ENCODE measurements at regions not wholly inside any gene's neighbourhood (a gene's known extent, or its start where the extent isn't known, plus 50 kb on each side); places are given as distances from the start of the nearest gene placed in this dataset.

DNA sequence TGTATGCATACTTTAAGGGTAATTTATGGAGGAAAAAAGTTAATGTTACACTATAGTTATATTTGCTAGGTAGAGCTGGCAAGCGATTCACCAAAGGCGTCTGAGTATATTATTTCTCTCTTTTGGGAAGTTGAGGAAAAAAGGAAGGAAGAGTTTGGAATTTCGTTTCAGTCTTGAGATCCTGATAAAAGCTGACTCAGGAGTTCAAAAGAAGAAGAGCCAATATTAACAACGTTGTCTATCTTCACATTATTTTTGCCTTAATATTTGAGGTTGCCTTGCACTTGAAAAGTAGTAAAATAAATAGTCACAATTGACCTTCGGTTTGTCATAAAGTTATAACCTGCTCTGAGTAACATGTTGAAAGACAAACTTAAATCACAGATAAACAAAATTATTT is 888.6 kb downstream of the KCNJ2 start:
- H3K27ac Mint-ChIP-seq: no peak overlapping the region
- H3K36me3 Mint-ChIP-seq (ENCODE audit: low read depth): no peaks in the 10 kb centered on the region
- no peaks in the 10 kb centered on the region for H3K27me3 Mint-ChIP-seq
- no peak for ATAC-seq
- no peak for DNase-seq
- H3K4me1 Mint-ChIP-seq (ENCODE audit: low read depth): no peaks in the 10 kb centered on the region
- TF ChIP-seq, protein P1, sequence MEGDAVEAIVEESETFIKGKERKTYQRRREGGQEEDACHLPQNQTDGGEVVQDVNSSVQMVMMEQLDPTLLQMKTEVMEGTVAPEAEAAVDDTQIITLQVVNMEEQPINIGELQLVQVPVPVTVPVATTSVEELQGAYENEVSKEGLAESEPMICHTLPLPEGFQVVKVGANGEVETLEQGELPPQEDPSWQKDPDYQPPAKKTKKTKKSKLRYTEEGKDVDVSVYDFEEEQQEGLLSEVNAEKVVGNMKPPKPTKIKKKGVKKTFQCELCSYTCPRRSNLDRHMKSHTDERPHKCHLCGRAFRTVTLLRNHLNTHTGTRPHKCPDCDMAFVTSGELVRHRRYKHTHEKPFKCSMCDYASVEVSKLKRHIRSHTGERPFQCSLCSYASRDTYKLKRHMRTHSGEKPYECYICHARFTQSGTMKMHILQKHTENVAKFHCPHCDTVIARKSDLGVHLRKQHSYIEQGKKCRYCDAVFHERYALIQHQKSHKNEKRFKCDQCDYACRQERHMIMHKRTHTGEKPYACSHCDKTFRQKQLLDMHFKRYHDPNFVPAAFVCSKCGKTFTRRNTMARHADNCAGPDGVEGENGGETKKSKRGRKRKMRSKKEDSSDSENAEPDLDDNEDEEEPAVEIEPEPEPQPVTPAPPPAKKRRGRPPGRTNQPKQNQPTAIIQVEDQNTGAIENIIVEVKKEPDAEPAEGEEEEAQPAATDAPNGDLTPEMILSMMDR (IDR thresholded peaks at IDR 0.05): no peak
- CTCF ChIA-PET: interaction anchor here (1.0 kb wide), 1 partner anchor 11 kb away, joined by 3 read pairs; no protein-coding TSS in a partner anchor
- H3K9me3 Mint-ChIP-seq: peaks cover 15% of the 10 kb centered on the region
- intact Hi-C loops (cut with micrococcal nuclease): no loop called here
- no peak overlapping the region for H3K4me3 Mint-ChIP-seq
- POLR2A ChIA-PET: no interaction called here

- ChIA-PET POLR2A (no interaction called here), CTCF (no interaction called here)
- DNase-seq (no peak), ATAC-seq (no peak)
- Mint-ChIP-seq H3K36me3 (ENCODE audit: low read depth) (no peaks in the 10 kb centered on the region), H3K4me3 (no peak overlapping the region), H3K27me3 (no peaks in the 10 kb centered on the region), H3K4me1 (ENCODE audit: low read depth) (no peaks in the 10 kb centered on the region), H3K27ac (no peak overlapping the region), H3K9me3 (peaks cover 8% of the 10 kb centered on the region)
- TF ChIP-seq, protein P1 (IDR thresholded peaks at IDR 0.05): no peak
- intact Hi-C loops (cut with micrococcal nuclease): no loop called here
Observed at GRCh38 chr17:71063127-71063526, 893.8 kb downstream of the KCNJ2 start.

- Mint-ChIP-seq H3K9me3 (peaks cover 8% of the 10 kb centered on the region), H3K4me1 (ENCODE audit: low read depth) (no peaks in the 10 kb centered on the region)
- CTCF ChIA-PET: no interaction called here
Observed at GRCh38 chr17:71063559-71063958, 894.2 kb downstream of the KCNJ2 start.

DNA sequence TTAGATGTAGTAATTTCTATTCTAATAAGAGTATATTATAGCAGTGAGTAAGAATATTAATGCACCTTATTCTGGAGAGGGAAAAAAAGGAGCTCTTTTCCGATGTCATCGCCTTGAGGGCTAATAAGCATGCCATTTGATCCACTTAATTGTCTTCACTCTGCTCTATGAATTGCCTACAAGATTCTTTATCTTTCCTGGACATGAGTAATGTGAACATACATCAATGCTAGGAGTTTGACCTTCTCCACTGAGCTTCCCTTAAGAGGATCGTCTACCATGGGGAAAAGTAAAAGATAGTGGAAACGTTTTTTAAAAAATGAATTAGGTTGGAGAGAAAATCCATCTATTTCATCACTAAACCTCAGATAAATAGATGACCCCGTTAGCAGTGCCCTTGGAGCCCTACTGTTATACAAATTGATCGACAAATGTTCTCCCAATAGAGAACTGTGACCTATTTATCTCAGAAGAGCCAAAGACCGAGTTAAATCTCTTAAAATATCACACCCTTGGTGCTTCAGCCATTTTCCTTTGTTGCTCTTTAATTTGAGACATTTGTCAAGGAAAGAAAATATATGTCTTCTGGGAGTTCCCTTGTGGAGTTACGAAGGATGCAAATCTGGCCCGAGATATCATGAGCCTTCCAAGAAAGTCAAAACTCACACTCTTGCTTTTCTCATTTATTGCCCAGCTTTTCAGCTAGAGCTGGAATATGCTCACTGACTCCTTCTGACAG is 898.5 kb downstream of the KCNJ2 start:
- Mint-ChIP-seq H3K36me3 (ENCODE audit: low read depth) (no peaks in the 10 kb centered on the region), H3K4me3 (no peak overlapping the region), H3K4me1 (ENCODE audit: low read depth) (no peaks in the 10 kb centered on the region), H3K27ac (no peak overlapping the region), H3K27me3 (no peaks in the 10 kb centered on the region), H3K9me3 (peaks cover 3% of the 10 kb centered on the region)
- CTCF ChIA-PET: no interaction called here
- TF ChIP-seq, protein P1 (IDR thresholded peaks at IDR 0.05): no peak
- DNase-seq (no peak), ATAC-seq (no peak)
- POLR2A ChIA-PET: no interaction called here
- intact Hi-C loops (cut with micrococcal nuclease): no loop called here

More at GRCh38 chr17:71063559-71063958, 894.2 kb downstream of the KCNJ2 start:
- no peak overlapping the region for H3K27ac Mint-ChIP-seq
- no peak overlapping the region for H3K4me3 Mint-ChIP-seq
- POLR2A ChIA-PET: no interaction called here
- ATAC-seq: no peak
- TF ChIP-seq, protein P1 (IDR thresholded peaks at IDR 0.05): no peak
- DNase-seq: no peak
- no peaks in the 10 kb centered on the region for H3K36me3 Mint-ChIP-seq (ENCODE audit: low read depth)
- H3K27me3 Mint-ChIP-seq: no peaks in the 10 kb centered on the region
- intact Hi-C loops (cut with micrococcal nuclease): no loop called here

GRCh38 chr17:71068408-71068750 is 899.0 kb downstream of the KCNJ2 start:
- H3K4me1 Mint-ChIP-seq (ENCODE audit: low read depth): no peaks in the 10 kb centered on the region
- H3K9me3 Mint-ChIP-seq: peaks cover 3% of the 10 kb centered on the region
- CTCF ChIA-PET: no interaction called here
- TF ChIP-seq, protein P1 (IDR thresholded peaks at IDR 0.05): no peak
- H3K36me3 Mint-ChIP-seq (ENCODE audit: low read depth): no peaks in the 10 kb centered on the region
- no peak overlapping the region for H3K27ac Mint-ChIP-seq
- no peak overlapping the region for H3K4me3 Mint-ChIP-seq
- DNase-seq (no peak), ATAC-seq (no peak)
- POLR2A ChIA-PET: no interaction called here
- no peaks in the 10 kb centered on the region for H3K27me3 Mint-ChIP-seq
- intact Hi-C loops (cut with micrococcal nuclease): no loop called here

Data from activated CD8-positive, alpha-beta T cell treated with anti-CD3 and anti-CD28 coated beads for 36 hours (primary cell).